GM21528 (cell line): ENCODE measurements at regions not wholly inside any gene's neighbourhood (a gene's known extent, or its start where the extent isn't known, plus 50 kb on each side); places are given as distances from the start of the nearest gene placed in this dataset.

Experiments
- ATAC-seq: cut with Tn5 transposase; IDR thresholded peaks from one replicate; pipeline ENCODE4 v1.9.1; 2021; ENCODE audit warnings: mild to moderate bottlenecking, moderate library complexity; ENCODE audit not compliant: unreplicated experiment, low FRiP score

GRCh38 chr11:95364324-95365295, 133.6 kb upstream of the SESN3 start:
- ATAC-seq, result no peak

GRCh38 chr11:95363708-95364107, 132.7 kb upstream of the SESN3 start:
- ATAC-seq, result no peak

GRCh38 chr11:95363164-95363563, 132.2 kb upstream of the SESN3 start:
- no peak for ATAC-seq

GRCh38 chr11:95361180-95361579, 130.2 kb upstream of the SESN3 start:
- ATAC-seq, result no peak

- ATAC-seq, result no peak
Measured at GRCh38 chr11:95360377-95361075, 129.5 kb upstream of the SESN3 start.

- ATAC-seq, result no peak
Measured at GRCh38 chr11:95359756-95360155, 128.8 kb upstream of the SESN3 start.

- no peak for ATAC-seq
Measured at GRCh38 chr11:95359341-95359663, 128.3 kb upstream of the SESN3 start.

- no peak for ATAC-seq
Measured at GRCh38 chr11:95358511-95359340, 127.7 kb upstream of the SESN3 start.

GRCh38 chr11:95354304-95354703, 123.3 kb upstream of the SESN3 start:
- no peak for ATAC-seq

- no peak for ATAC-seq
Measured at GRCh38 chr11:95353706-95354105, 122.7 kb upstream of the SESN3 start.

GRCh38 chr11:95352733-95353346, 121.8 kb upstream of the SESN3 start:
- ATAC-seq, result no peak

- no peak for ATAC-seq
Measured at GRCh38 chr11:95349345-95349942, 118.4 kb upstream of the SESN3 start.

GRCh38 chr11:95346265-95346664, 115.3 kb upstream of the SESN3 start:
- ATAC-seq, result no peak

GRCh38 chr11:95345651-95346050, 114.6 kb upstream of the SESN3 start:
- peak; percentile 89 for ATAC-seq

- ATAC-seq, result no peak
Measured at GRCh38 chr11:95344932-95345642, 114.1 kb upstream of the SESN3 start.

GRCh38 chr11:95341221-95341620, 110.2 kb upstream of the SESN3 start:
- no peak for ATAC-seq

GRCh38 chr11:95339086-95339901, 108.3 kb upstream of the SESN3 start:
- ATAC-seq, result no peak

- ATAC-seq, result no peak
Measured at GRCh38 chr11:95338430-95338991, 107.5 kb upstream of the SESN3 start.
